ENCODE measurements at regions not wholly inside any gene's neighbourhood (a gene's known extent, or its start where the extent isn't known, plus 50 kb on each side); places are given as distances from the start of the nearest gene placed in this dataset.

GRCh38 chr15:45910671-45911070 is 275.8 kb downstream of the SQOR start:
- Histone ChIP-seq H3K27ac (ENCODE audit: low read depth, low read length) (no peak overlapping the region), H3K9me3 (ENCODE audit: control insufficient read depth in 1 of 2, insufficient read depth in 1 of 2, low read depth in 1 of 2, low read length in 2 of 2) (no peaks in the 10 kb centered on the region; a peak in 1 of 4 replicates), H3K9ac (ENCODE audit: low read length) (no peak overlapping the region), H3K4me2 (ENCODE audit: low read length) (no peak overlapping the region), H3K4me1 (ENCODE audit: control insufficient read depth in 1 of 2, insufficient read depth in 2 of 2, low read length in 2 of 2) (no peaks in the 10 kb centered on the region), H3K79me2 (ENCODE audit: insufficient read depth, low read length) (no peaks in the 10 kb centered on the region), H3K9me2 (ENCODE audit: insufficient read depth) (no peaks in the 10 kb centered on the region), H3K27me3 (ENCODE audit: insufficient read depth, low read length) (no peaks in the 10 kb centered on the region), H3K36me3 (ENCODE audit: control insufficient read depth in 1 of 2, insufficient read depth in 2 of 2, low read length in 2 of 2) (no peaks in the 10 kb centered on the region), H4K20me1 (ENCODE audit: insufficient read depth) (no peaks in the 10 kb centered on the region), H3K4me3 (replicated peaks in 1 of 2; ENCODE audit: low read depth in 1 of 2, low read length in 2 of 2) (no peak overlapping the region), H2AFZ (ENCODE audit: low read depth, low read length, poor library complexity, severe bottlenecking) (no peak overlapping the region)
- DNase-seq (ENCODE audit: low read depth, low spot score) = no peak
- no TSS peak for BruUV-seq (replicated peaks)
- ATAC-seq = no peak
- TF ChIP-seq ZFX (IDR thresholded peaks at IDR 0.05) = no peak
- no peak for TF ChIP-seq CBX3 (IDR thresholded peaks at IDR 0.05; ENCODE audit: low read depth)
- TF ChIP-seq, protein P1, sequence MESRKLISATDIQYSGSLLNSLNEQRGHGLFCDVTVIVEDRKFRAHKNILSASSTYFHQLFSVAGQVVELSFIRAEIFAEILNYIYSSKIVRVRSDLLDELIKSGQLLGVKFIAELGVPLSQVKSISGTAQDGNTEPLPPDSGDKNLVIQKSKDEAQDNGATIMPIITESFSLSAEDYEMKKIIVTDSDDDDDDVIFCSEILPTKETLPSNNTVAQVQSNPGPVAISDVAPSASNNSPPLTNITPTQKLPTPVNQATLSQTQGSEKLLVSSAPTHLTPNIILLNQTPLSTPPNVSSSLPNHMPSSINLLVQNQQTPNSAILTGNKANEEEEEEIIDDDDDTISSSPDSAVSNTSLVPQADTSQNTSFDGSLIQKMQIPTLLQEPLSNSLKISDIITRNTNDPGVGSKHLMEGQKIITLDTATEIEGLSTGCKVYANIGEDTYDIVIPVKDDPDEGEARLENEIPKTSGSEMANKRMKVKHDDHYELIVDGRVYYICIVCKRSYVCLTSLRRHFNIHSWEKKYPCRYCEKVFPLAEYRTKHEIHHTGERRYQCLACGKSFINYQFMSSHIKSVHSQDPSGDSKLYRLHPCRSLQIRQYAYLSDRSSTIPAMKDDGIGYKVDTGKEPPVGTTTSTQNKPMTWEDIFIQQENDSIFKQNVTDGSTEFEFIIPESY (IDR thresholded peaks at IDR 0.05; ENCODE audit: extremely low read depth, insufficient replicate concordance, low read length) = no peak
- no peak for TF ChIP-seq EZH2phosphoT487 (IDR thresholded peaks at IDR 0.05; ENCODE audit: borderline replicate concordance)
- TF ChIP-seq JUND (IDR thresholded peaks at IDR 0.05) = no peak
- TF ChIP-seq, protein P2, sequence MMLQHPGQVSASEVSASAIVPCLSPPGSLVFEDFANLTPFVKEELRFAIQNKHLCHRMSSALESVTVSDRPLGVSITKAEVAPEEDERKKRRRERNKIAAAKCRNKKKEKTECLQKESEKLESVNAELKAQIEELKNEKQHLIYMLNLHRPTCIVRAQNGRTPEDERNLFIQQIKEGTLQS (IDR thresholded peaks at IDR 0.05) = no peak
- TF ChIP-seq EGR1 (IDR thresholded peaks at IDR 0.05; ENCODE audit: low read depth) = no peak
- no peak for TF ChIP-seq REST (IDR thresholded peaks at IDR 0.05; ENCODE audit: low read depth)
- no peak for TF ChIP-seq CTCF (IDR thresholded peaks at IDR 0.05 in 2 of 3, conservative IDR thresholded peaks at IDR 0.05 in 1 of 3; ENCODE audit: borderline replicate concordance in 1 of 3, insufficient read depth in 1 of 3, low read depth in 2 of 3, low read length in 2 of 3)
- TF ChIP-seq TCF7L2 (IDR thresholded peaks at IDR 0.05; ENCODE audit: borderline replicate concordance, extremely low read depth, insufficient read depth, insufficient read length) = no peak
- ChIA-PET POLR2A (no interaction called here), CTCF (no interaction called here), RAD21 (ENCODE audit: low non-redundant PET in 1 of 2, low total read pairs in 2 of 2, uncharacterized antibody in 2 of 2, unreplicated experiment in 2 of 2) (no interaction called here)
- intact Hi-C loops (cut with micrococcal nuclease) = no loop called here

All from HCT116 (cell line).